ENCODE measurements at regions not wholly inside any gene's neighbourhood (a gene's known extent, or its start where the extent isn't known, plus 50 kb on each side); places are given as distances from the start of the nearest gene placed in this dataset.

- Histone ChIP-seq H3K27ac (no peak overlapping the region), H3K36me3 (no peaks in the 10 kb centered on the region), H3K4me3 (no peak overlapping the region), H3K9me3 (no peaks in the 10 kb centered on the region), H3K27me3 (ENCODE audit: low read depth) (no peaks in the 10 kb centered on the region), H3K4me1 (peaks cover 42% of the 10 kb centered on the region)
- intact Hi-C loops (cut with DNase I): no loop called here
- no peak for ATAC-seq
- DNase-seq: no peak
- no peak for TF ChIP-seq CTCF (IDR thresholded peaks at IDR 0.05)
Observed at GRCh38 chr6:6714118-6714897, 125.8 kb downstream of the LY86 start.

GRCh38 chr6:6714953-6715352 is 126.4 kb downstream of the LY86 start:
- intact Hi-C loops (cut with DNase I): no loop called here
- H3K9me3 ChIP-seq: no peaks in the 10 kb centered on the region
- no peak for TF ChIP-seq CTCF (IDR thresholded peaks at IDR 0.05)
- ATAC-seq: no peak
- H3K4me3 ChIP-seq: no peak overlapping the region
- H3K27ac ChIP-seq: no peak overlapping the region
- no peak for DNase-seq
- no peaks in the 10 kb centered on the region for H3K27me3 ChIP-seq (ENCODE audit: low read depth)
- H3K36me3 ChIP-seq: no peaks in the 10 kb centered on the region
- H3K4me1 ChIP-seq: peaks cover 42% of the 10 kb centered on the region

- no peak for DNase-seq
Observed at GRCh38 chr6:6715465-6715864, 126.9 kb downstream of the LY86 start.

GRCh38 chr6:6716998-6717763 is 128.7 kb downstream of the LY86 start:
- peaks cover 44% of the 10 kb centered on the region for H3K4me1 ChIP-seq
- no peaks in the 10 kb centered on the region for H3K36me3 ChIP-seq
- no peak for TF ChIP-seq CTCF (IDR thresholded peaks at IDR 0.05)
- intact Hi-C loops (cut with DNase I): no loop called here
- H3K9me3 ChIP-seq: no peaks in the 10 kb centered on the region
- DNase-seq: no peak
- no peaks in the 10 kb centered on the region for H3K27me3 ChIP-seq (ENCODE audit: low read depth)
- no peak overlapping the region for H3K4me3 ChIP-seq
- peak overlapping the region; percentile 59 for H3K27ac ChIP-seq
- ATAC-seq: no peak

More at GRCh38 chr6:6715465-6715864, 126.9 kb downstream of the LY86 start:
- intact Hi-C loops (cut with DNase I): no loop called here
- Histone ChIP-seq H3K9me3 (no peaks in the 10 kb centered on the region), H3K27ac (no peak overlapping the region), H3K27me3 (ENCODE audit: low read depth) (no peaks in the 10 kb centered on the region), H3K4me3 (no peak overlapping the region), H3K36me3 (no peaks in the 10 kb centered on the region), H3K4me1 (peaks cover 42% of the 10 kb centered on the region)
- ATAC-seq: no peak
- TF ChIP-seq CTCF (IDR thresholded peaks at IDR 0.05): no peak

GRCh38 chr6:6717953-6718352 is 129.4 kb downstream of the LY86 start:
- DNase-seq: no peak
- intact Hi-C loops (cut with DNase I): no loop called here
- no peaks in the 10 kb centered on the region for H3K9me3 ChIP-seq

More at GRCh38 chr6:6717953-6718352, 129.4 kb downstream of the LY86 start:
- no peak overlapping the region for H3K4me3 ChIP-seq
- no peak for TF ChIP-seq CTCF (IDR thresholded peaks at IDR 0.05)
- ATAC-seq: peak; percentile 44 to 69
- peak overlapping the region; percentile 59 for H3K27ac ChIP-seq
- no peaks in the 10 kb centered on the region for H3K36me3 ChIP-seq
- H3K27me3 ChIP-seq (ENCODE audit: low read depth): no peaks in the 10 kb centered on the region
- peaks cover 44% of the 10 kb centered on the region for H3K4me1 ChIP-seq
